HG03135 (cell line): ENCODE measurements at regions not wholly inside any gene's neighbourhood (a gene's known extent, or its start where the extent isn't known, plus 50 kb on each side); places are given as distances from the start of the nearest gene placed in this dataset.
"Not testable (repeated sequence)": the region's sequence is repeated elsewhere in the genome, so short reads cannot be mapped to it uniquely, and the experiment has no call there.

Experiments
- ATAC-seq: cut with Tn5 transposase; IDR thresholded peaks from one replicate; pipeline ENCODE4 v1.9.1; 2021; ENCODE audit warnings: mild to moderate bottlenecking, moderate library complexity; ENCODE audit not compliant: unreplicated experiment

GRCh38 chr15:69668039-69668705 is 215.6 kb downstream of the RPLP1 start:
- no peak for ATAC-seq

- no peak for ATAC-seq
Measured at GRCh38 chr15:69668963-69669362, 216.3 kb downstream of the RPLP1 start.

GRCh38 chr15:69669446-69669845 is 216.8 kb downstream of the RPLP1 start:
- ATAC-seq: no peak

GRCh38 chr15:69673291-69673881 is 220.8 kb downstream of the RPLP1 start:
- ATAC-seq: no peak

- ATAC-seq: no peak
Measured at GRCh38 chr15:69675731-69676130, 223.1 kb downstream of the RPLP1 start.

GRCh38 chr15:69677403-69677802 is 224.8 kb downstream of the RPLP1 start:
- no peak for ATAC-seq

GRCh38 chr15:69679623-69680228 is 227.1 kb downstream of the RPLP1 start:
- ATAC-seq: peak; percentile 90

GRCh38 chr15:69684823-69685222 is 232.2 kb downstream of the RPLP1 start:
- ATAC-seq: not testable (repeated sequence)

- ATAC-seq: no peak
Measured at GRCh38 chr15:69685512-69686452, 233.2 kb downstream of the RPLP1 start.

GRCh38 chr15:69686626-69687025 is 234.0 kb downstream of the RPLP1 start:
- ATAC-seq: no peak

GRCh38 chr15:69689133-69689532 is 236.5 kb downstream of the RPLP1 start:
- ATAC-seq: no peak

GRCh38 chr15:69691307-69692015 is 238.8 kb downstream of the RPLP1 start:
- no peak for ATAC-seq

- no peak for ATAC-seq
Measured at GRCh38 chr15:69692342-69692741, 239.7 kb downstream of the RPLP1 start.

- ATAC-seq: no peak
Measured at GRCh38 chr15:69693059-69693458, 240.4 kb downstream of the RPLP1 start.

GRCh38 chr15:69696946-69697345 is 244.3 kb downstream of the RPLP1 start:
- ATAC-seq: no peak

GRCh38 chr15:69697916-69698315 is 245.3 kb downstream of the RPLP1 start:
- ATAC-seq: no peak

- no peak for ATAC-seq
Measured at GRCh38 chr15:69699096-69699495, 246.5 kb downstream of the RPLP1 start.

- no peak for ATAC-seq
Measured at GRCh38 chr15:69700380-69700779, 247.8 kb downstream of the RPLP1 start.

GRCh38 chr15:69701198-69701597 is 248.6 kb downstream of the RPLP1 start:
- ATAC-seq: no peak

GRCh38 chr15:69703532-69704187 is 251.0 kb downstream of the RPLP1 start:
- ATAC-seq: no peak
